Psoas muscle (tissue), 7 donors: ENCODE measurements at regions not wholly inside any gene's neighbourhood (a gene's known extent, or its start where the extent isn't known, plus 50 kb on each side); places are given as distances from the start of the nearest gene placed in this dataset.

Experiments used
- ATAC-seq, 4 donors: fragments of 200-7000 bp; cut with Tn5 transposase; one replicate each; pipeline ENCODE4 v1.9.1; 2020; ENCODE audit warnings: moderate library complexity in 3 of 4, mild to moderate bottlenecking in 2 of 4
- DNase-seq, 2 donors: peaks; one replicate each; pipeline ENCODE4 v3.0.0-alpha.2; 2020
- H3K27ac ChIP-seq: fragments of 200-600 bp; one replicate; pipeline ENCODE4 v1.8.0; 2022
- H3K27me3 ChIP-seq, 3 donors: fragments of 200-600 bp in 1 of 3; one replicate each; pipeline versions ENCODE4 v1.6.1 to v1.8.0; 2013 to 2022; ENCODE audit warnings: low read length in 2 of 3, mild to moderate bottlenecking in 2 of 3, moderate library complexity in 1 of 3; ENCODE audit not compliant: insufficient read depth in 3 of 3
- H3K36me3 ChIP-seq, 2 donors: fragments of 200-600 bp in 1 of 2; one replicate each; pipeline versions ENCODE4 v1.6.1 to v1.8.0; 2013 to 2022; ENCODE audit warnings: low read depth in 1 of 2, mild to moderate bottlenecking in 1 of 2, moderate library complexity in 1 of 2; ENCODE audit not compliant: insufficient read depth in 1 of 2
- H3K4me1 ChIP-seq: fragments of 200-600 bp; one replicate; pipeline ENCODE4 v1.8.0; 2022
- H3K4me3 ChIP-seq: fragments of 200-600 bp; one replicate; pipeline ENCODE4 v1.8.0; 2022; ENCODE audit warnings: mild to moderate bottlenecking
- H3K9me3 ChIP-seq: fragments of 200-600 bp; one replicate; pipeline ENCODE4 v1.8.0; 2022
- WGBS, 3 donors: extraction: QIAGEN DNeasy Blood & Tissue Kit; methylation state at CpG; one replicate each; pipeline versions ENCODE4 v1.1.6 to v1.1.7; 2013; 5-methylcytosine and 5-hydroxymethylcytosine counted together
- intact Hi-C, 2 donors: fragments of 100-400 bp; cut with DNase I; formaldehyde crosslinking; loops; one replicate each; pipeline versions ENCODE4 v1.11.0 to v1.14.2; 2022
- TF ChIP-seq, protein P1 (sequence below): fragments of 200-600 bp; IDR thresholded peaks from one replicate; pipeline ENCODE4 v1.8.0; 2022; ENCODE audit warnings: antibody characterized with exemption
- donor health status: healthy with polysubstance abuse.
- donor health status: DM: no; HTN: no; CAD: no; lungs with moderate emphysema.
- donor health status: Bipolar disorder and iron deficiency.
- donor health status: healthy.
- donor health status: DM: yes; HTN: yes; CAD: no.
- donor health status: DM: no; HTN: no; CAD: no.
- donor health status: DM: yes; HTN: yes; CAD: no.

DNA sequence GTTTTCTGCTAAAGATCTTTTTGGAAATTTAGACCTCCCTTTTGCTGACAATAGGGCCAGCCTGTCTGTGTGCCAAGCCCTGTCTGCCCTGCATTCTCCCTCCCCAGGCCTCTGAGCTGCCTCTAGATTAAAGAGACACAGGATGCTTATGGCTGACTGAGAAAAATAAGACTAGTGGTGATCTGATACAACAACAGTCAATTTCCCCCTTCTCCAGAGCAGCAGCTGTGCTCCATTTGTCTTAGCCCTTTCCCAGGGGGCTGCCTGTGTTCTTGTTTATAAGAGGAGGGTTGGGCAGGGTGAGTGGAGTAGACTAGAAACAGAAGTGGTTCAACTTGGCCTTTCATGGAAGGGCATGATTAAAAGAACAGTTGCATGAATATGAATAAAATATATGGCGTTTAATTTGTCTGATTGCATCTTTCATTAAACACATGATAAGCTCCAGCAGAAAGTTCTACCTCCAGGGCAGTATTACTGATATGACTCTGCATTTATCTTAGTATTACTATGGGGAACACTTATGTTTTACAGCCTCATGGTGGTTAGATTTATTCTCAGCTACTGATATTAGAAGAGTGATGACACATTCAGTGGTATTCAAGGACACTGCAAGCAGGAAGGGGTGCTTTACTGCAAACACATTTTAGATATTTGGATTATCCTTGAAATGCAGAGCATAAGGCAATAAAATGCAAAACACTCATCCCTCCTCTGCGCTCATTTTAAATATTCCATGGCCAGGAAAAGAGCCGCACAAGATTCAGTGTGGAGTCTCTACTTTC is 150.2 kb upstream of the CLEC14A start:
- Histone ChIP-seq H3K9me3 (no peaks in the 10 kb centered on the region), H3K27me3 (no peaks in the 10 kb centered on the region), H3K4me1 (no peaks in the 10 kb centered on the region), H3K4me3 (no peak overlapping the region), H3K36me3 (no peaks in the 10 kb centered on the region), H3K27ac (no peak overlapping the region)
- ATAC-seq (peak in 1 of 4 donors; percentile 27), DNase-seq (no peak)
- intact Hi-C loops, result no loop called here
- WGBS, 3 donors, result 63 to 71% (median 71%) methylated on average over 3 of the region's 3 CpGs
- TF ChIP-seq, protein P1, sequence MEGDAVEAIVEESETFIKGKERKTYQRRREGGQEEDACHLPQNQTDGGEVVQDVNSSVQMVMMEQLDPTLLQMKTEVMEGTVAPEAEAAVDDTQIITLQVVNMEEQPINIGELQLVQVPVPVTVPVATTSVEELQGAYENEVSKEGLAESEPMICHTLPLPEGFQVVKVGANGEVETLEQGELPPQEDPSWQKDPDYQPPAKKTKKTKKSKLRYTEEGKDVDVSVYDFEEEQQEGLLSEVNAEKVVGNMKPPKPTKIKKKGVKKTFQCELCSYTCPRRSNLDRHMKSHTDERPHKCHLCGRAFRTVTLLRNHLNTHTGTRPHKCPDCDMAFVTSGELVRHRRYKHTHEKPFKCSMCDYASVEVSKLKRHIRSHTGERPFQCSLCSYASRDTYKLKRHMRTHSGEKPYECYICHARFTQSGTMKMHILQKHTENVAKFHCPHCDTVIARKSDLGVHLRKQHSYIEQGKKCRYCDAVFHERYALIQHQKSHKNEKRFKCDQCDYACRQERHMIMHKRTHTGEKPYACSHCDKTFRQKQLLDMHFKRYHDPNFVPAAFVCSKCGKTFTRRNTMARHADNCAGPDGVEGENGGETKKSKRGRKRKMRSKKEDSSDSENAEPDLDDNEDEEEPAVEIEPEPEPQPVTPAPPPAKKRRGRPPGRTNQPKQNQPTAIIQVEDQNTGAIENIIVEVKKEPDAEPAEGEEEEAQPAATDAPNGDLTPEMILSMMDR, result no peak

DNA sequence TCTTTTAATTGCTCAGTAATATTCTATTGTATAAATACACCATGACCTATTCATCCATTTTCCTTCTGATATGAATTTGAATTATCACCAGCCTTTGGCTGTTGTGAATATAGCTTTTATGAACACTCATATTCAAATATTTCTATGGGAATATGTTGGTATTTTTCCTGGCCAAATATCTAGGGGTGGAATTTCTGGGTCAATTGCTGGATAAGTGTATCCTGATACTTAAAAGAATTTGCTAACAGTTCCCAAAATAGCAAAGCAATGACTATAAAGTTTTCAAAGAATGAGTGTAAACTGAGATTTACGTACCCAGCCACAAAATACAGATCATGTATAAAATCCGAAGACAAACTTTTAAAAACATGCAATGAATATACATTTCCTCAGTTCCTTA is 148.7 kb upstream of the CLEC14A start:
- H3K27me3 ChIP-seq, result no peaks in the 10 kb centered on the region
- H3K4me3 ChIP-seq, result no peak overlapping the region
- TF ChIP-seq, protein P1, result no peak
- H3K27ac ChIP-seq, result no peak overlapping the region
- whole genome bisulfite sequencing, 3 donors, result 62 to 78% (median 71%) methylated on average over 2 of the region's 2 CpGs
- no peaks in the 10 kb centered on the region for H3K9me3 ChIP-seq
- H3K4me1 ChIP-seq, result no peaks in the 10 kb centered on the region
- ATAC-seq (no peak), DNase-seq (no peak)
- no peaks in the 10 kb centered on the region for H3K36me3 ChIP-seq
- intact Hi-C loops, result no loop called here

DNA sequence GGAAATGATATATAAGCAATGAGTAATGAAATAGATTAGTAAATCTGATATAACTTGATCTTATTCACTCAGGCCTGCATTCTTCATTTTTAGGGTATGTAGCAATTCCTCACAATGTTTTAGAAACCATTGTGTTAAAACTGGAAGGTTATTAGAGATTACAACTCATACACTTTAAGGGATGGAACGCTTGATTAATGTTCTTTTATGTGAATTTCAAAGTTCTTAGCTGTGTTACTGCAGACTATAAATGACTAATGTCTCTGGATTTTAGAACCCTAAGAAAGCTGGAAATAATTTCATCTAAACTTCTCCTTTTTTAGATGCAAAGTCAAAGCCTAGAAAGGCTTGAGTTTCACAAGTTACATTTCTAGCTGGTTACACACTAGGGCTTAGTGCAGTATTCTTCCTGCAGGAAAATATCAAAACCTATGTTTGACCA is 148.2 kb upstream of the CLEC14A start:
- no peak overlapping the region for H3K4me3 ChIP-seq
- ATAC-seq, result no peak
- no peaks in the 10 kb centered on the region for H3K36me3 ChIP-seq
- DNase-seq, result no peak
- no peaks in the 10 kb centered on the region for H3K4me1 ChIP-seq
- H3K27ac ChIP-seq, result no peak overlapping the region
- H3K9me3 ChIP-seq, result no peaks in the 10 kb centered on the region
- intact Hi-C loops, result no loop called here
- no peaks in the 10 kb centered on the region for H3K27me3 ChIP-seq
- 76 to 91% (median 86%) methylated on average over 1 of the region's 1 CpG for WGBS, 3 donors
- TF ChIP-seq, protein P1, result no peak

DNA sequence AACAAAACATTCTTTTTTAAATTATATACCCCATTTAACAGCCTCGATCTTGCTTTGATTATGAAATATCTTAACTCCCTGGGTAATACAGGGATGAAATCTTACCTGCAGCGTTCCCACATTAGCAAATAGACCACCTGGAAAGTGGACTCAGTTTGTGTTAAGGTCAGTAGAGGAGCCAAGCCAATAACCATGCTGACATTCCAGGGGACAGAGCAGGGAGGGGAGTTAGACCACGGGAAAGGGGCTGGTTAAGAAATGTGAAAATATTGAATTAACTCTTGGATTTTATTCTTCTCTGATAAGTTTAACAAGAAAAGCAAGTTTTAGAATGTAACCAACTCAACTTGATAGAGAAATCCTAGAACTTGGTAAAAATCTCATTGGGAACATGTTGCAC is 144.9 kb upstream of the CLEC14A start:
- Histone ChIP-seq H3K36me3 (no peaks in the 10 kb centered on the region), H3K27me3 (no peaks in the 10 kb centered on the region), H3K4me1 (no peaks in the 10 kb centered on the region), H3K27ac (no peak overlapping the region), H3K9me3 (no peaks in the 10 kb centered on the region), H3K4me3 (no peak overlapping the region)
- TF ChIP-seq, protein P1, result no peak
- ATAC-seq (no peak), DNase-seq (no peak)
- intact Hi-C loops, result no loop called here
- WGBS, 3 donors, result 54 to 66% (median 61%) methylated on average over 3 of the region's 3 CpGs

DNA sequence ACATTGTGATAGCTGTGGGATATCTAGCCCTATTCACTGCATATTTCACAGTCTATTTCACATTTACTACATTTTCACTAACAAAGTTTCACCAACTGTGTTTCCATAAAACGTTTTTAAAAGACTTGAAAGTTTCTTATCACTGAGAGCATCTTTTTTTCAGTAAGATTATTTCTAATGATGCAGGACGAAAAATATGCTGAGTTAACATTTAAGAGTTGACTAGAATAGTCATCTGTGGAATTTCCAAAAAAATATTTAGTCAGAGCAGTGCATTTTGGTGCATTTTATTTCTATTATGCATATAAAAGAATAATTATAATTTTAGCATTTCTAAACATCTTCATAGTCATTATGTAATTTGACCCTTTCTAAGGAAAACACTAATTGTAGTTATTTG is 143.8 kb upstream of the CLEC14A start:
- Histone ChIP-seq H3K27me3 (no peaks in the 10 kb centered on the region), H3K27ac (no peak overlapping the region), H3K4me3 (no peak overlapping the region), H3K9me3 (no peaks in the 10 kb centered on the region), H3K4me1 (no peaks in the 10 kb centered on the region), H3K36me3 (no peaks in the 10 kb centered on the region)
- no peak for DNase-seq
- TF ChIP-seq, protein P1, result no peak
- ATAC-seq, result no peak
- intact Hi-C loops, result no loop called here
- 33 to 45% (median 38%) methylated on average over 2 of the region's 2 CpGs for WGBS, 3 donors
